H9 (cell line): ENCODE measurements at regions not wholly inside any gene's neighbourhood (a gene's known extent, or its start where the extent isn't known, plus 50 kb on each side); places are given as distances from the start of the nearest gene placed in this dataset.

Source experiments
- DNase-seq: peaks from one replicate; pipeline ENCODE4 v3.0.0-alpha.2; 2017
- H2AFZ ChIP-seq: one replicate; pipeline ENCODE4 v1.6.1; 2013; ENCODE audit warnings: mild to moderate bottlenecking, low read length, control low read depth, moderate library complexity
- H2AK5ac ChIP-seq: 2 replicates; pipeline ENCODE4 v1.6.1; 2013; ENCODE audit warnings: low read length, control low read depth, mixed read lengths; ENCODE audit not compliant: insufficient read length
- H2BK120ac ChIP-seq: one replicate; pipeline ENCODE4 v1.6.1; 2013; ENCODE audit warnings: low read depth, mild to moderate bottlenecking, low read length, control low read depth, inconsistent platforms; ENCODE audit not compliant: poor library complexity, severe bottlenecking
- H2BK12ac ChIP-seq: 2 replicates; pipeline ENCODE4 v1.6.1; 2013; ENCODE audit warnings: low read length, control low read depth, mixed read lengths, low read depth; ENCODE audit not compliant: insufficient read length
- H2BK15ac ChIP-seq: 2 replicates; pipeline ENCODE4 v1.6.1; 2013; ENCODE audit warnings: low read depth, low read length, control low read depth
- H2BK20ac ChIP-seq: one replicate; pipeline ENCODE4 v1.6.1; 2013; ENCODE audit warnings: low read depth, mild to moderate bottlenecking, low read length, control low read depth, inconsistent platforms; ENCODE audit not compliant: poor library complexity, severe bottlenecking
- H2BK5ac ChIP-seq: 2 replicates; pipeline ENCODE4 v1.6.1; 2013; ENCODE audit warnings: low read length, control low read depth, mixed read lengths; ENCODE audit not compliant: insufficient read length
- H3K14ac ChIP-seq: 2 replicates; pipeline ENCODE4 v1.6.1; 2013; ENCODE audit warnings: low read length, control low read depth; ENCODE audit not compliant: insufficient read depth
- H3K18ac ChIP-seq: 2 replicates; pipeline ENCODE4 v1.6.1; 2013; ENCODE audit warnings: low read depth, mild to moderate bottlenecking, mixed read lengths, low read length, control low read depth; ENCODE audit not compliant: insufficient read length
- H3K23ac ChIP-seq: 2 replicates; pipeline ENCODE4 v1.6.1; 2013; ENCODE audit warnings: low read length, control low read depth, mixed read lengths, low read depth; ENCODE audit not compliant: insufficient read length
- H3K23me2 ChIP-seq: 2 replicates; pipeline ENCODE4 v1.6.1; 2013; ENCODE audit warnings: low read depth, mild to moderate bottlenecking, mixed read lengths, low read length, control low read depth; ENCODE audit not compliant: insufficient read length, poor library complexity, severe bottlenecking
- H3K27ac ChIP-seq: 2 replicates; pipeline ENCODE4 v1.5.1; 2013; ENCODE audit warnings: low read length, control low read depth, mixed read lengths, low read depth; ENCODE audit not compliant: insufficient read length
- H3K27me3 ChIP-seq: 2 replicates; pipeline ENCODE4 v1.6.1; 2013; ENCODE audit warnings: low read length, control low read depth, inconsistent platforms; ENCODE audit not compliant: insufficient read depth
- H3K4ac ChIP-seq: 2 replicates; pipeline ENCODE4 v1.6.1; 2013; ENCODE audit warnings: low read depth, mild to moderate bottlenecking, control low read depth, inconsistent platforms, low read length, moderate library complexity
- H3K4me1 ChIP-seq: 2 replicates; pipeline ENCODE4 v1.6.1; 2013; ENCODE audit warnings: low read length, control low read depth, inconsistent platforms; ENCODE audit not compliant: insufficient read depth
- H3K4me2 ChIP-seq: 2 replicates; pipeline ENCODE4 v1.6.1; 2013; ENCODE audit warnings: low read length, control low read depth, mixed read lengths; ENCODE audit not compliant: insufficient read length, insufficient read depth
- H3K56ac ChIP-seq: 2 replicates; pipeline ENCODE4 v1.6.1; 2013; ENCODE audit warnings: low read depth, mild to moderate bottlenecking, mixed read lengths, low read length, control low read depth; ENCODE audit not compliant: insufficient read length
- H3K79me1 ChIP-seq: 2 replicates; pipeline ENCODE4 v1.6.1; 2013; ENCODE audit warnings: low read depth, mild to moderate bottlenecking, moderate library complexity, low read length, control low read depth, inconsistent platforms; ENCODE audit not compliant: insufficient read depth, poor library complexity, severe bottlenecking
- H3K79me2 ChIP-seq: 2 replicates; pipeline ENCODE4 v1.6.1; 2013; ENCODE audit warnings: low read length, control low read depth, inconsistent platforms; ENCODE audit not compliant: insufficient read depth
- H3K9ac ChIP-seq: 2 replicates; pipeline ENCODE4 v1.6.1; 2013; ENCODE audit warnings: low read length, control low read depth, mixed read lengths; ENCODE audit not compliant: insufficient read length; ENCODE audit errors: extremely low read depth
- H3K9me3 ChIP-seq: one replicate; pipeline ENCODE4 v1.6.1; 2013; ENCODE audit warnings: low read depth, low read length, inconsistent platforms; ENCODE audit not compliant: control insufficient read depth
- H3T11ph ChIP-seq: one replicate; pipeline ENCODE4 v1.6.1; 2013; ENCODE audit warnings: mild to moderate bottlenecking, low read length, control low read depth, inconsistent platforms
- H4K20me1 ChIP-seq: one replicate; pipeline ENCODE4 v1.6.1; 2013; ENCODE audit not compliant: control insufficient read depth, insufficient read length, insufficient read depth
- H4K5ac ChIP-seq: 2 replicates; pipeline ENCODE4 v1.6.1; 2013; ENCODE audit warnings: low read depth, mild to moderate bottlenecking, mixed read lengths, low read length, control low read depth; ENCODE audit not compliant: insufficient read length
- H4K8ac ChIP-seq: replicated peaks from 2 replicates; pipeline ENCODE4 v1.6.1; 2013; ENCODE audit warnings: low read length, control low read depth, mixed read lengths, low read depth; ENCODE audit not compliant: insufficient read length
- H4K91ac ChIP-seq: 2 replicates; pipeline ENCODE4 v1.6.1; 2013; ENCODE audit warnings: low read depth, mild to moderate bottlenecking, moderate library complexity, mixed read lengths, low read length, control low read depth; ENCODE audit not compliant: insufficient read length
- H3K27ac Mint-ChIP-seq, 3 experiments: 2 replicates in 2 of 3; 3 replicates in 1 of 3; pipeline ENCODE4 v1.8.0; 2020 to 2021; ENCODE audit warnings: mixed read lengths in 3 of 3, mild to moderate bottlenecking in 1 of 3, moderate library complexity in 1 of 3
- H3K27me3 Mint-ChIP-seq: 2 replicates; pipeline ENCODE4 v1.8.0; 2021; ENCODE audit warnings: low read depth, mild to moderate bottlenecking, moderate library complexity, mixed read lengths
- H3K36me3 Mint-ChIP-seq, 3 experiments: 2 replicates in 2 of 3; 3 replicates in 1 of 3; pipeline ENCODE4 v1.8.0; 2020 to 2021; ENCODE audit warnings: low read depth in 3 of 3, mixed read lengths in 3 of 3; ENCODE audit not compliant: insufficient read depth in 1 of 3
- H3K4me1 Mint-ChIP-seq, 2 experiments: 2 replicates each; pipeline ENCODE4 v1.8.0; 2020; ENCODE audit warnings: mixed read lengths in 2 of 2
- H3K4me3 Mint-ChIP-seq, 2 experiments: 2 replicates in 1 of 2; 3 replicates in 1 of 2; pipeline ENCODE4 v1.8.0; 2020 to 2021; ENCODE audit warnings: mild to moderate bottlenecking in 2 of 2, mixed read lengths in 2 of 2, moderate library complexity in 1 of 2
- H3K9me3 Mint-ChIP-seq, 2 experiments: 2 replicates in 1 of 2; 3 replicates in 1 of 2; pipeline ENCODE4 v1.8.0; 2020; ENCODE audit warnings: mild to moderate bottlenecking in 2 of 2, mixed read lengths in 2 of 2, moderate library complexity in 1 of 2
- WGBS: extraction: QIAGEN DNeasy Blood & Tissue Kit; methylation state at CpG from one replicate; pipeline ENCODE4 v1.1.7; 2013; ENCODE audit warnings: missing lambda C conversion rate, low lambda C conversion rate, mixed read lengths; ENCODE audit not compliant: insufficient read length; ENCODE audit errors: extremely low coverage; 5-methylcytosine and 5-hydroxymethylcytosine counted together
- TF ChIP-seq, protein P1 (sequence below): fragments of 200-600 bp; sonication (generic); conservative IDR thresholded peaks from 3 replicates; pipeline ENCODE4 v1.8.0; 2021; ENCODE audit warnings: antibody characterized with exemption, mild to moderate bottlenecking

- no peak overlapping the region for H3K4me3 Mint-ChIP-seq
- H3K9me3 Mint-ChIP-seq = no peaks in the 10 kb centered on the region
- no peaks in the 10 kb centered on the region; the same call in 1 of the 2 replicates for H3K27me3 Mint-ChIP-seq
- H3K36me3 Mint-ChIP-seq = no peaks in the 10 kb centered on the region; a peak in 1 of 7 replicates
- Histone ChIP-seq H3K23me2 (no peaks in the 10 kb centered on the region), H3T11ph (no peak overlapping the region), H4K8ac (no peak overlapping the region), H2AFZ (no peak overlapping the region), H2AK5ac (no peak overlapping the region), H2BK120ac (no peak overlapping the region), H2BK20ac (no peak overlapping the region), H2BK15ac (no peak overlapping the region), H2BK12ac (no peak overlapping the region), H2BK5ac (no peak overlapping the region), H4K91ac (no peak overlapping the region), H3K79me1 (no peaks in the 10 kb centered on the region), H3K14ac (no peak overlapping the region), H3K56ac (no peak overlapping the region), H3K18ac (no peak overlapping the region), H4K20me1 (no peaks in the 10 kb centered on the region), H3K23ac (no peak overlapping the region), H3K4ac (no peak overlapping the region), H3K9ac (no peak overlapping the region), H3K79me2 (no peaks in the 10 kb centered on the region), H3K27me3 (no peaks in the 10 kb centered on the region), H3K4me1 (no peaks in the 10 kb centered on the region), H3K9me3 (no peaks in the 10 kb centered on the region), H3K4me2 (no peak overlapping the region), H4K5ac (no peak overlapping the region), H3K27ac (no peak overlapping the region)
- H3K4me1 Mint-ChIP-seq = peaks cover 0 to 4% of the 10 kb centered on the region in 2 experiments; a peak in 1 of 4 replicates
- TF ChIP-seq, protein P1, sequence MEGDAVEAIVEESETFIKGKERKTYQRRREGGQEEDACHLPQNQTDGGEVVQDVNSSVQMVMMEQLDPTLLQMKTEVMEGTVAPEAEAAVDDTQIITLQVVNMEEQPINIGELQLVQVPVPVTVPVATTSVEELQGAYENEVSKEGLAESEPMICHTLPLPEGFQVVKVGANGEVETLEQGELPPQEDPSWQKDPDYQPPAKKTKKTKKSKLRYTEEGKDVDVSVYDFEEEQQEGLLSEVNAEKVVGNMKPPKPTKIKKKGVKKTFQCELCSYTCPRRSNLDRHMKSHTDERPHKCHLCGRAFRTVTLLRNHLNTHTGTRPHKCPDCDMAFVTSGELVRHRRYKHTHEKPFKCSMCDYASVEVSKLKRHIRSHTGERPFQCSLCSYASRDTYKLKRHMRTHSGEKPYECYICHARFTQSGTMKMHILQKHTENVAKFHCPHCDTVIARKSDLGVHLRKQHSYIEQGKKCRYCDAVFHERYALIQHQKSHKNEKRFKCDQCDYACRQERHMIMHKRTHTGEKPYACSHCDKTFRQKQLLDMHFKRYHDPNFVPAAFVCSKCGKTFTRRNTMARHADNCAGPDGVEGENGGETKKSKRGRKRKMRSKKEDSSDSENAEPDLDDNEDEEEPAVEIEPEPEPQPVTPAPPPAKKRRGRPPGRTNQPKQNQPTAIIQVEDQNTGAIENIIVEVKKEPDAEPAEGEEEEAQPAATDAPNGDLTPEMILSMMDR = no peak
- DNase-seq = no peak
- WGBS = no CpG with 5 or more reads among the region's 4 CpGs
- no peak overlapping the region for H3K27ac Mint-ChIP-seq
Measured at GRCh38 chr9:126033956-126034355, 286.8 kb downstream of the PBX3 start.
